ENCODE measurements at regions not wholly inside any gene's neighbourhood (a gene's known extent, or its start where the extent isn't known, plus 50 kb on each side); places are given as distances from the start of the nearest gene placed in this dataset.

- H3K4me3 ChIP-seq = no peak overlapping the region
- H3K4me1 ChIP-seq = no peaks in the 10 kb centered on the region
- no peaks in the 10 kb centered on the region for H3K36me3 ChIP-seq
- TF ChIP-seq, protein P1, sequence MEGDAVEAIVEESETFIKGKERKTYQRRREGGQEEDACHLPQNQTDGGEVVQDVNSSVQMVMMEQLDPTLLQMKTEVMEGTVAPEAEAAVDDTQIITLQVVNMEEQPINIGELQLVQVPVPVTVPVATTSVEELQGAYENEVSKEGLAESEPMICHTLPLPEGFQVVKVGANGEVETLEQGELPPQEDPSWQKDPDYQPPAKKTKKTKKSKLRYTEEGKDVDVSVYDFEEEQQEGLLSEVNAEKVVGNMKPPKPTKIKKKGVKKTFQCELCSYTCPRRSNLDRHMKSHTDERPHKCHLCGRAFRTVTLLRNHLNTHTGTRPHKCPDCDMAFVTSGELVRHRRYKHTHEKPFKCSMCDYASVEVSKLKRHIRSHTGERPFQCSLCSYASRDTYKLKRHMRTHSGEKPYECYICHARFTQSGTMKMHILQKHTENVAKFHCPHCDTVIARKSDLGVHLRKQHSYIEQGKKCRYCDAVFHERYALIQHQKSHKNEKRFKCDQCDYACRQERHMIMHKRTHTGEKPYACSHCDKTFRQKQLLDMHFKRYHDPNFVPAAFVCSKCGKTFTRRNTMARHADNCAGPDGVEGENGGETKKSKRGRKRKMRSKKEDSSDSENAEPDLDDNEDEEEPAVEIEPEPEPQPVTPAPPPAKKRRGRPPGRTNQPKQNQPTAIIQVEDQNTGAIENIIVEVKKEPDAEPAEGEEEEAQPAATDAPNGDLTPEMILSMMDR (IDR thresholded peaks at IDR 0.05) = no peak
- H3K27me3 ChIP-seq = no peaks in the 10 kb centered on the region
- H3K9me3 ChIP-seq = peaks cover 0 to 54% (median 6%) of the 10 kb centered on the region in 11 donors
- DNase-seq = no peak
- H3K27ac ChIP-seq = no peak overlapping the region
- ATAC-seq = no peak
- WGBS, 2 donors = 80 to 90% methylated on average over 2 of the region's 2 CpGs
- intact Hi-C loops (cut with DNase I) = no loop called here
These were observed 637.1 kb upstream of the PCDH9 start for GRCh38 chr13:67867206-67867605.

DNA sequence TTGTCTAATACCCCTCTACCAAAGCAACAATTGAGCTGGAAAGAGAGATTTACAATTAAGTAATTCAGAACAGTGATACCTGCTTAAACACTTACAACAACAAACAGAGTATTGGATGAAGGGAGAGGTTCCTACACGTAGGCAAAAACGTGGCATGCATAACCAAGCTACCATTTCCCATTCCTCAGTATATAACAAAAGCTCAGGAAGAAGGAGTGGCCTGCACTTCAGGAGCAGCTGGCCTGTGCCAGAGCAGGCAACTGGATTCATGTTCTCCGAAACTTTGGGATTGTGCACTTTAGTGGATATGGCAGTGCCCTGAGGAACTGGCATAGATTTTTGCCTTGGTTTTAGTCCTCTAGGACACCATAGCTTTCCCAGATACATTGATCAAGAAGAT, 630.2 kb upstream of the PCDH9 start:
- ATAC-seq (no peak), DNase-seq (no peak)
- WGBS, 2 donors = 51 to 64% methylated on average over 3 of the region's 3 CpGs
- TF ChIP-seq, protein P1 (IDR thresholded peaks at IDR 0.05) = no peak
- Histone ChIP-seq H3K4me1 (no peaks in the 10 kb centered on the region), H3K27me3 (no peaks in the 10 kb centered on the region), H3K4me3 (no peak overlapping the region), H3K9me3 (peaks cover 0 to 26% (median 0%) of the 10 kb centered on the region in 11 donors), H3K27ac (no peak overlapping the region), H3K36me3 (no peaks in the 10 kb centered on the region)
- intact Hi-C loops (cut with DNase I) = no loop called here

DNA sequence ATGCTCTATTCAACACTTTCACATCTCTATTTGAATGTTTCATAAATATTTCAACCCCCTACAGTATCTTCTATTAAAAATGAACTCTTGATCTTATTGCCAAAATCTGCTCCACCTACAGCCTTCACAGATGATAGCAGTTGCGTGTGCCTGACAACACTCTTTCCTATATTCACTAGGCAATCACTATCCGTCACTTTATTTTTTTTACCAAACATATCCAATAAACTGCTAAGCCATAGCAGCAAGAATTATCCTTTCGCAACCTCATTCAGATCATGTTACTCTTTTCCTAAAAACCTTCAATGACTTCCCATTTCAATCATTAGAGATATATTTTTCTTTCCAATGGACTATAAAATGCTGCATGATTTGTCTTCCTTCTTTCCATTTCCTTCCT, 629.8 kb upstream of the PCDH9 start:
- intact Hi-C loops (cut with DNase I) = no loop called here
- Histone ChIP-seq H3K27ac (no peak overlapping the region), H3K4me3 (no peak overlapping the region), H3K27me3 (no peaks in the 10 kb centered on the region), H3K9me3 (peaks cover 0 to 24% (median 0%) of the 10 kb centered on the region in 11 donors), H3K36me3 (no peaks in the 10 kb centered on the region), H3K4me1 (no peaks in the 10 kb centered on the region)
- 87 to 89% methylated on average over 3 of the region's 3 CpGs for WGBS, 2 donors
- DNase-seq (no peak), ATAC-seq (no peak)
- TF ChIP-seq, protein P1 (IDR thresholded peaks at IDR 0.05) = no peak

GRCh38 chr13:67857581-67858310, 627.6 kb upstream of the PCDH9 start:
- DNase-seq (no peak), ATAC-seq (no peak)
- H3K4me1 ChIP-seq = no peaks in the 10 kb centered on the region
- no peaks in the 10 kb centered on the region for H3K36me3 ChIP-seq
- TF ChIP-seq, protein P1 (IDR thresholded peaks at IDR 0.05) = no peak
- intact Hi-C loops (cut with DNase I) = no loop called here
- WGBS, 2 donors = 74 to 79% methylated on average over 16 of the region's 16 CpGs
- no peaks in the 10 kb centered on the region for H3K27me3 ChIP-seq
- no peak overlapping the region for H3K27ac ChIP-seq
- peaks cover 0 to 8% (median 0%) of the 10 kb centered on the region in 11 donors for H3K9me3 ChIP-seq
- no peak overlapping the region for H3K4me3 ChIP-seq

All from heart right ventricle (tissue), 16 donors.